DOHH2 (cell line): ENCODE measurements at regions not wholly inside any gene's neighbourhood (a gene's known extent, or its start where the extent isn't known, plus 50 kb on each side); places are given as distances from the start of the nearest gene placed in this dataset.

Experiments used
- CTCF ChIP-seq: fragments of 200-600 bp; sonication (generic); IDR thresholded peaks from one replicate; pipeline ENCODE4 v1.5.1; 2014; ENCODE audit warnings: antibody characterized with exemption, mild to moderate bottlenecking, low read depth, low read length; ENCODE audit not compliant: poor library complexity, severe bottlenecking
- EZH2phosphoT487 ChIP-seq: fragments of 200-600 bp; sonication (generic); IDR thresholded peaks from 2 replicates; pipeline ENCODE4 v1.6.1; 2017; ENCODE audit warnings: borderline replicate concordance, mild to moderate bottlenecking, antibody characterized with exemption, low read length, moderate library complexity, mixed read lengths

GRCh38 chr13:30145709-30146367, 161.5 kb downstream of the KATNAL1 start:
- TF ChIP-seq CTCF (no peak), EZH2phosphoT487 (no peak)
